Colonic mucosa (tissue), 4 donors: ENCODE measurements at regions not wholly inside any gene's neighbourhood (a gene's known extent, or its start where the extent isn't known, plus 50 kb on each side); places are given as distances from the start of the nearest gene placed in this dataset.

Experiments
- DNase-seq: peaks from one replicate; pipeline ENCODE4 v3.0.0-alpha.2; 2020
- H3K27ac ChIP-seq: fragments of 200-600 bp; one replicate; pipeline ENCODE4 v1.8.0; 2021
- H3K27me3 ChIP-seq: fragments of 200-600 bp; one replicate; pipeline ENCODE4 v1.8.0; 2021
- H3K36me3 ChIP-seq: fragments of 200-600 bp; one replicate; pipeline ENCODE4 v1.8.0; 2021
- H3K4me1 ChIP-seq: fragments of 200-600 bp; one replicate; pipeline ENCODE4 v1.8.0; 2021; ENCODE audit warnings: mild to moderate bottlenecking
- H3K4me3 ChIP-seq: fragments of 200-600 bp; one replicate; pipeline ENCODE4 v1.8.0; 2021
- H3K9ac ChIP-seq, 2 donors: one replicate each; pipeline ENCODE4 v1.7.0; 2013; ENCODE audit warnings: control low read depth in 2 of 2, low read depth in 2 of 2, low read length in 2 of 2
- H3K9me3 ChIP-seq: fragments of 200-600 bp; one replicate; pipeline ENCODE4 v1.8.0; 2021
- intact Hi-C: fragments of 100-400 bp; cut with DNase I; formaldehyde crosslinking; loops from one replicate; pipeline ENCODE4 v1.14.1; 2022
- TF ChIP-seq, protein P1 (sequence below): fragments of 200-600 bp; IDR thresholded peaks from one replicate; pipeline ENCODE4 v1.8.0; 2022; ENCODE audit warnings: antibody characterized with exemption, mild to moderate bottlenecking
- donor health status: healthy.
- donor health status: DM: no; HTN: no; CAD: no.
- donor health status: DM: no; HTN: no; CAD: no.

DNA sequence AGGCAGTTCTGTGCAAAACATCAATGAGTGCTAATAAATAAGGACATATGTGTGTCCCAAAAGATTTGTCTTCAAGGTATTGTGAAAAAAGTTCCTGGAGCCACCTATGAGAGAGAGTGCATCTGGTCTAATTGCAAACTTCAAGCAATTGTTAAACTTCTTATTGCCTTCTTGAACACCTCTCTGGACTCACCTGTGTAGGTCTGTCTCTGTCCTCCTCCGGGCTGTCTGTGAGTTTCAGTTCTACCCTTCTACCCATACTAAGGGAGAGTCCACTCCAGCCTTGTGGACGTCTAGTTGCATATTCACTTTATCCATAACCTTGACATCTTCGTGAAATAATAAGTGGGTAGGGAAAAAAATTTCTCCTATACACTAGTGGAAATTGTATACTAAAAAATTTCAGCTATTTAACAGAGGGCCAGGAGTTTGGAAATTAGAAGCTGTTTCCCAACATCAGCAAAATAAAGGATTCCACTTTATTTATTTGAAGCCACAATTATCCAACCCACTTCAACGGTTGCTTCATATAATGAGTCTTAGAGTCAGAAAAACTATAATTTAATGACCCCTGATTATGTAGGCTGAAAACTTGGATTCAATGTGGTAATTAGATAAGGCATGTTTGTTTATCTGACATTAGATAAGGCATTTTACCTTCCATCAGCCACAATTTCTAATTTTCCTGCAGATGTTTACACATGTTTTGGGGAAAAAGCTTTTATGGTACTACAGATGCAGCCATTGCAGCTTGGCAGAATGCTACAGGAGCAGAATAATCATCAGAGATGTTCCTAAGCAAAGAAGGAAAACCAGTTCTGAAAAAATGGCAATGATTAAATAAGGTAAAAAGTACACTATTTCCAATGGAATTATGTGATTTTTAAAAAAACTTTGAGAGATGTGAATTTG, 150.8 kb upstream of the FAM3C start:
- H3K36me3 ChIP-seq = no peaks in the 10 kb centered on the region
- no peak overlapping the region for H3K9ac ChIP-seq
- no peak overlapping the region for H3K27ac ChIP-seq
- TF ChIP-seq, protein P1, sequence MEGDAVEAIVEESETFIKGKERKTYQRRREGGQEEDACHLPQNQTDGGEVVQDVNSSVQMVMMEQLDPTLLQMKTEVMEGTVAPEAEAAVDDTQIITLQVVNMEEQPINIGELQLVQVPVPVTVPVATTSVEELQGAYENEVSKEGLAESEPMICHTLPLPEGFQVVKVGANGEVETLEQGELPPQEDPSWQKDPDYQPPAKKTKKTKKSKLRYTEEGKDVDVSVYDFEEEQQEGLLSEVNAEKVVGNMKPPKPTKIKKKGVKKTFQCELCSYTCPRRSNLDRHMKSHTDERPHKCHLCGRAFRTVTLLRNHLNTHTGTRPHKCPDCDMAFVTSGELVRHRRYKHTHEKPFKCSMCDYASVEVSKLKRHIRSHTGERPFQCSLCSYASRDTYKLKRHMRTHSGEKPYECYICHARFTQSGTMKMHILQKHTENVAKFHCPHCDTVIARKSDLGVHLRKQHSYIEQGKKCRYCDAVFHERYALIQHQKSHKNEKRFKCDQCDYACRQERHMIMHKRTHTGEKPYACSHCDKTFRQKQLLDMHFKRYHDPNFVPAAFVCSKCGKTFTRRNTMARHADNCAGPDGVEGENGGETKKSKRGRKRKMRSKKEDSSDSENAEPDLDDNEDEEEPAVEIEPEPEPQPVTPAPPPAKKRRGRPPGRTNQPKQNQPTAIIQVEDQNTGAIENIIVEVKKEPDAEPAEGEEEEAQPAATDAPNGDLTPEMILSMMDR = no peak
- H3K27me3 ChIP-seq = no peaks in the 10 kb centered on the region
- no peaks in the 10 kb centered on the region for H3K4me1 ChIP-seq
- intact Hi-C loops = loop anchor here (2.0 to 10.0 kb wide), 2 partner anchors 180 to 448 kb away; no protein-coding TSS in a partner anchor
- H3K4me3 ChIP-seq = no peak overlapping the region
- H3K9me3 ChIP-seq = no peaks in the 10 kb centered on the region
- DNase-seq = no peak

DNA sequence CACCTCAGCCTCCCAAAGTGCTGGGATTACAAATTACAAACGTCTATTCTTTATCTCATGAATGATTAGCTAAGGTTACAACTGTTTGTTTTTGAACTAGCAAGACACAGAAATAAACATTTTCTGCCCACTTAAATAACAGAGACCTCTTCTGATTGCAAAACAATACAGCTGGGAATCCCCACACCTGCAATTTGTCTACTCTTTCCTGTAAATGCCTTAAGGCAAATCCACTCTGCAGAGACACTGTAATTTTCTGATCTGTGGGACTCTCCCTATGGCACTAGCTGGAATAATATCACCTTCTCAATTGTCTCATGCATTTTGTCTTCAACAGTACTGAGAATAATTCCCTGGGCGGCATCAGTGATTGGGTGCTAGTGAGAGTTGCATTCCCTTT, 149.3 kb upstream of the FAM3C start:
- intact Hi-C loops = loop anchor here (10.0 kb wide), 1 partner anchor 449 kb away; no protein-coding TSS in a partner anchor
- no peak for DNase-seq
- TF ChIP-seq, protein P1 = no peak
- Histone ChIP-seq H3K4me1 (no peaks in the 10 kb centered on the region), H3K9me3 (no peaks in the 10 kb centered on the region), H3K36me3 (no peaks in the 10 kb centered on the region), H3K27me3 (no peaks in the 10 kb centered on the region), H3K27ac (no peak overlapping the region), H3K4me3 (no peak overlapping the region), H3K9ac (no peak overlapping the region)

DNA sequence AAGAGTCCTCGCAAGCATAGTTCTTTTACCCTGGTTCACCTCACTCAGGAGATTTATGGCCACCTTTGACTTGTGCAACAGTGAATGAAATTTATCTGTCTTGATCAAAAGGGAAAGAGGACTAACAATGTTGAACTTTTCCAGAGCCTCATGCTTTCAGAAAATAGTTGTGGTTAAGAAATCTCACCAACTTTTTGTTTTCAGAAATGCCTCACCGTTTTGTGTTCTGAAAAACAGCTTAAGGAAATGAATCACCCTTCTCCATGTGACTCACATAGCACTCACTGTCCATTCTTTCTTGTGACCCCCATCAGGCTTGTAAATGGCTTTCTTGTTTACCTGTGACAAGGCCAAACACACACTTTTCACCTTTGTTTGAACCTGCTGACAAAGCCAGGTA, 148.6 kb upstream of the FAM3C start:
- TF ChIP-seq, protein P1 = no peak
- H3K9ac ChIP-seq = no peak overlapping the region

DNA sequence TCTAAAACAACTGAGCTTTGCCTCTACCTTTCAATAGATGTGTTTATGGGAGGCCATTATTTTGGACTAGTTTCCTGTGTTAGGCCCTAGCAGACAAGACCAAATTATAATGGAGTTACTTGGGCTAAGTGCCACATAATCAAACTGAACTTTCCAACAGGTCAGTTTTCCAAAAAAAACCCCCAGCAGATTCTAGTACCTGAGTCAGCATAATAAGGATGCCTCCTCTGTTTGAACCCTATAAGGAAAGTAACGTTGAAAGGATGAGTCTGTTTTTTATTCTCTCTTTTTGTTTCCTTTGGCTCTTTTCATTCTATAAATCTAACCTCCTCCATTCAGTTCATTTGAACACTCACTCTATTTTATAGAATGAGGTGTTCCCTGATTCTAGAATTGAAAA, 148.1 kb upstream of the FAM3C start:
- Histone ChIP-seq H3K36me3 (no peaks in the 10 kb centered on the region), H3K9me3 (no peaks in the 10 kb centered on the region), H3K4me3 (no peak overlapping the region), H3K27ac (no peak overlapping the region), H3K27me3 (no peaks in the 10 kb centered on the region), H3K4me1 (no peaks in the 10 kb centered on the region), H3K9ac (no peak overlapping the region)
- TF ChIP-seq, protein P1 = no peak
- intact Hi-C loops = loop anchor here (10.0 kb wide), 1 partner anchor 451 kb away; no protein-coding TSS in a partner anchor
- no peak for DNase-seq

More for the DNA sequence above, 148.6 kb upstream of the FAM3C start:
- H3K27ac ChIP-seq = no peak overlapping the region
- H3K4me3 ChIP-seq = no peak overlapping the region
- intact Hi-C loops = loop anchor here (10.0 kb wide), 1 partner anchor 450 kb away; no protein-coding TSS in a partner anchor
- H3K9me3 ChIP-seq = no peaks in the 10 kb centered on the region
- H3K4me1 ChIP-seq = no peaks in the 10 kb centered on the region
- no peaks in the 10 kb centered on the region for H3K36me3 ChIP-seq
- H3K27me3 ChIP-seq = no peaks in the 10 kb centered on the region
- DNase-seq = no peak

DNA sequence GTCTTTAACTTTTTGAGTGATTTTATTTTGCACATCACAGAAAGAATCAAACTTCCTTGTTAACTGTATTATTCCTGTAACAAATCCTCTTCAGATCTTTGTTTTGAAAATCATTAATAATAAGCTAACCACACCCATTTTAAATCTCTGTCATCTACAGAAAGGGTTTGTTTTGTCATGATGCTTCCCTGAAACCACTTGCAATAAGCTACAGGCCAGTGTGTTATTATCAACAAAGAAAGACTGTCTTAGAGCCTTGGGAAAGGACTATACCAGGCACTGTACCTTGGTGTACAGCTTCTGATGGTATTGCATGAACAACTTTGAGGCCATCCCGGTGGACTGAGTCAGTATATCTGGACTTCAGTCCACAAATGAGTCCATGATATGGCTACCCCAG, 145.3 kb upstream of the FAM3C start:
- Histone ChIP-seq H3K4me3 (no peak overlapping the region), H3K36me3 (no peaks in the 10 kb centered on the region), H3K9me3 (no peaks in the 10 kb centered on the region), H3K27ac (no peak overlapping the region), H3K4me1 (no peaks in the 10 kb centered on the region), H3K27me3 (no peaks in the 10 kb centered on the region), H3K9ac (no peak overlapping the region)
- intact Hi-C loops = loop anchor here (10.0 kb wide), 1 partner anchor 453 kb away; no protein-coding TSS in a partner anchor
- TF ChIP-seq, protein P1 = no peak
- DNase-seq = no peak
